HepG2 (cell line): ENCODE measurements at regions not wholly inside any gene's neighbourhood (a gene's known extent, or its start where the extent isn't known, plus 50 kb on each side); places are given as distances from the start of the nearest gene placed in this dataset.
"Not testable (repeated sequence)": the region's sequence is repeated elsewhere in the genome, so short reads cannot be mapped to it uniquely, and the experiment has no call there.

Experiments
- ATAC-seq: fragments of 200-7000 bp; cut with Tn5 transposase; 3 replicates; pipeline ENCODE4 v1.9.1; 2020; ENCODE audit warnings: mild to moderate bottlenecking, moderate library complexity
- BruUV-seq: library from RNA; stranded (reverse); fragments of 400-500 nt; replicated peaks from 2 replicates; lab custom pipeline; 2021; lab: Mats Ljungman, UMichigan
- CTCF ChIA-PET: fragments of 300-600 bp; formaldehyde crosslinking; extraction: SDS; loops from one replicate; lab custom pipeline; 2021; ENCODE audit warnings: low total read pairs, inconsistent platforms, low intra/inter-chr PET ratio; lab: Yijun Ruan, JAX
- POLR2A ChIA-PET: fragments of 350-600 bp; sonication (Branson Sonifier 250); formaldehyde crosslinking; loops from one replicate; lab custom pipeline; 2020; ENCODE audit warnings: antibody characterized with exemption, inconsistent platforms; lab: Yijun Ruan, JAX
- DNase-seq: peaks from one replicate; pipeline ENCODE4 v3.0.0-alpha.2; 2015; ENCODE audit warnings: low spot score
- FAIRE-seq: peaks from 3 replicates; lab custom pipeline; 2011; peaks lifted over from hg19 to GRCh38; lab: Jason Lieb, UNC
- H2AFZ ChIP-seq: one replicate; pipeline ENCODE4 v1.6.1; 2011; ENCODE audit warnings: low read length, inconsistent platforms
- H3K27ac ChIP-seq: fragments of 300-600 bp; 3 replicates; pipeline ENCODE4 v1.8.0; 2011; ENCODE audit warnings: mixed run types, mild to moderate bottlenecking, mixed read lengths, low read length, inconsistent platforms; ENCODE audit not compliant: insufficient read depth; ENCODE audit errors: extremely low read length
- H3K27me3 ChIP-seq, 2 experiments: fragments of 200-600 bp in 1 of 2; 2 replicates in 1 of 2; 3 replicates in 1 of 2; pipeline versions ENCODE4 v1.6.0 to v1.8.0; 2011; ENCODE audit warnings: low read length in 2 of 2, mild to moderate bottlenecking in 2 of 2, moderate library complexity in 2 of 2, inconsistent platforms in 1 of 2; ENCODE audit not compliant: insufficient read depth in 2 of 2, control insufficient read depth in 1 of 2
- H3K36me3 ChIP-seq, 2 experiments: fragments of 200-600 bp in 1 of 2; replicated peaks in 1 of 2; 2 replicates in 1 of 2; 3 replicates in 1 of 2; pipeline versions ENCODE4 v1.5.1 to v1.8.0; 2011; ENCODE audit warnings: low read length in 2 of 2, inconsistent platforms in 1 of 2; ENCODE audit not compliant: insufficient read depth in 2 of 2, control insufficient read depth in 1 of 2
- H3K4me1 ChIP-seq: 2 replicates; pipeline ENCODE4 v1.5.1; 2012; ENCODE audit warnings: low read length, inconsistent platforms; ENCODE audit not compliant: insufficient read depth
- H3K4me2 ChIP-seq: 2 replicates; pipeline ENCODE4 v1.6.0; 2011; ENCODE audit warnings: low read depth, low read length, inconsistent platforms
- H3K4me3 ChIP-seq, 3 experiments: fragments of 200-600 bp in 1 of 3; sonication (generic), shearing (Covaris generic) in 1 of 3; replicated peaks in 1 of 3; 2 replicates each; pipeline ENCODE4 v1.5.1; 2011 to 2016; ENCODE audit warnings: low read length in 3 of 3, inconsistent platforms in 2 of 3, low read depth in 2 of 3, mild to moderate bottlenecking in 2 of 3, control low read depth in 1 of 3, mixed read lengths in 1 of 3; ENCODE audit not compliant: insufficient read depth in 1 of 3
- H3K79me2 ChIP-seq: one replicate; pipeline ENCODE4 v1.6.1; 2011; ENCODE audit warnings: low read length, inconsistent platforms; ENCODE audit not compliant: insufficient read depth
- H3K9ac ChIP-seq: 2 replicates; pipeline ENCODE4 v1.6.0; 2011; ENCODE audit warnings: mild to moderate bottlenecking, low read depth, low read length, inconsistent platforms; ENCODE audit not compliant: insufficient read depth
- H3K9me3 ChIP-seq: 2 replicates; pipeline ENCODE4 v1.5.1; 2012; ENCODE audit warnings: mild to moderate bottlenecking, low read length
- H4K20me1 ChIP-seq: 2 replicates; pipeline ENCODE4 v1.6.0; 2011; ENCODE audit warnings: inconsistent platforms, mild to moderate bottlenecking, low read length, moderate library complexity; ENCODE audit not compliant: insufficient read depth
- FOXA1 ChIP-seq, 2 experiments: fragments of 450-650 bp in 1 of 2; sonication (generic) in 1 of 2; formaldehyde crosslinking in 1 of 2; IDR thresholded peaks; 2 replicates each; pipeline versions ENCODE4 v1.4.0 to v1.6.1; 2016 to 2020; ENCODE audit warnings: missing genetic modification reagents in 1 of 2
- FOXA3 ChIP-seq: IDR thresholded peaks from 2 replicates; pipeline ENCODE4 v1.6.1; 2016; ENCODE audit warnings: missing genetic modification reagents, missing compliant biosample characterization
- GATAD2A ChIP-seq: IDR thresholded peaks from 2 replicates; pipeline ENCODE4 v1.6.1; 2016
- HNF4A ChIP-seq: sonication (generic); formaldehyde crosslinking; IDR thresholded peaks from 2 replicates; pipeline ENCODE4 v1.4.0; 2020; ENCODE audit warnings: missing genetic modification reagents
- ZNF777 ChIP-seq: sonication (generic); formaldehyde crosslinking; IDR thresholded peaks from 2 replicates; pipeline ENCODE4 v1.4.0; 2020; ENCODE audit warnings: missing genetic modification reagents
- WGBS: methylation state at CpG from one replicate; pipeline ENCODE4 v1.1.6; 2017; ENCODE audit warnings: low lambda C conversion rate; 5-methylcytosine and 5-hydroxymethylcytosine counted together
- in situ Hi-C: cut with HindIII; loops from 2 replicates; pipeline ENCODE4 v1.10.0; 2017; ENCODE audit warnings: low pct_unique_long_range_greater_than_20kb; ENCODE audit not compliant: extremely low pct_ligation_motif_present
- intact Hi-C: fragments of 100-400 bp; cut with micrococcal nuclease; formaldehyde crosslinking; loops from one replicate; pipeline ENCODE4 v1.10.0; 2022; ENCODE audit not compliant: unreplicated experiment
- TF ChIP-seq, protein P1 (sequence below): sonication (generic); formaldehyde crosslinking; IDR thresholded peaks from 2 replicates; pipeline ENCODE4 v1.4.0; 2020; ENCODE audit warnings: missing genetic modification reagents, borderline replicate concordance
- TF ChIP-seq, protein P2 (sequence below): sonication (generic); formaldehyde crosslinking; IDR thresholded peaks from 2 replicates; pipeline ENCODE4 v1.5.0; 2020; ENCODE audit warnings: mild to moderate bottlenecking, missing genetic modification reagents, moderate library complexity
- TF ChIP-seq, protein P3 (sequence below): sonication (generic); formaldehyde crosslinking; IDR thresholded peaks from 2 replicates; pipeline ENCODE4 v1.4.0; 2020; ENCODE audit warnings: missing genetic modification reagents
- TF ChIP-seq, protein P4 (sequence below), 2 experiments: sonication (generic) in 1 of 2; formaldehyde crosslinking in 1 of 2; IDR thresholded peaks; 2 replicates each; pipeline versions ENCODE4 v1.4.0 to v1.6.1; 2018 to 2020; ENCODE audit warnings: missing genetic modification reagents in 2 of 2, borderline replicate concordance in 1 of 2, low read depth in 1 of 2, mild to moderate bottlenecking in 1 of 2, missing biosample characterization in 1 of 2

DNA sequence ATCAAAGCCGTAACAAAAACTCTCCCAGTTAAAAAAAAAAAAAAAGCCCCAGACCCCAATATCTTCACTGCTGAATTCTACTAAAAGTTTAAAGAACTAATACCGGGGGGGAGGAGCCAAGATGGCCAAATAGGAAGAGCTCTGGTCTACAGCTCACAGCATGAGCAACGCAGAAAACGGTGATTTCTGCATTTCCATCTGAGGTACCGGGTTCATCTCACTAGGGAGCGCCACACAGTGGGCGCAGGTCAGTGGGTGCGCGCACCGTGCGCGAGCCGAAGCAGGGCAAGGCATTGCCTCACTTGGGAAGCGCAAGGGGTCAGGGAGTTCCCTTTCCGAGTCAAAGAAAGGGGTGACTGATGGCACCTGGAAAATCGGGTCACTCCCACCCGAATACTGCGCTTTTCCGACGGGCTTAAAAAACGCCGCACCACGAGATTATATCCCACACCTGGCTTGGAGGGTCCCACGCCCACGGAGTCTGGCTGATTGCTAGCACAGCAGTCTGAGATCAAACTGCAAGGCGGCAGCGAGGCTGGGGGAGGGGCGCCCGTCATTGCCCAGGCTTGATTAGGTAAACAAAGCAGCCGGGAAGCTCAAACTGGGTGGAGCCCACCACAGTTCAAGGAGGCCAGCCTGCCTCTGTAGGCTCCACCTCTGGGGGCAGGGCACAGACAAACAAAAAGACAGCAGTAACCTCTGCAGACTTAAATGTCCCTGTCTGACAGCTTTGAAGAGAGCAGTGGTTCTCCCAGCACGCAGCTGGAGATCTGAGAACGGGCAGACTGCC, 192.8 kb downstream of the AKAIN1 start:
- H3K27me3 ChIP-seq; CTCF ChIA-PET; H3K36me3 ChIP-seq; H4K20me1 ChIP-seq; intact Hi-C loops; FAIRE-seq; H2AFZ ChIP-seq; H3K4me1 ChIP-seq; H3K27ac ChIP-seq; H3K79me2 ChIP-seq; ATAC-seq; H3K9ac ChIP-seq; BruUV-seq; H3K9me3 ChIP-seq; POLR2A ChIA-PET; DNase-seq; TF ChIP-seq FOXA1 (IDR thresholded peaks at IDR 0.05): not testable (repeated sequence)
- 11% methylated on average over 9 of the region's 32 CpGs for WGBS
- in situ Hi-C loops = loop anchor here (25.0 kb wide), 1 partner anchor 92 kb away; no protein-coding TSS in a partner anchor
- peak overlapping the region in 2 of 3 experiments; percentile 31 to 37; a peak in 3 of 6 replicates for H3K4me3 ChIP-seq
- H3K4me2 ChIP-seq = peak overlapping the region; percentile 67
- TF ChIP-seq, protein P1, sequence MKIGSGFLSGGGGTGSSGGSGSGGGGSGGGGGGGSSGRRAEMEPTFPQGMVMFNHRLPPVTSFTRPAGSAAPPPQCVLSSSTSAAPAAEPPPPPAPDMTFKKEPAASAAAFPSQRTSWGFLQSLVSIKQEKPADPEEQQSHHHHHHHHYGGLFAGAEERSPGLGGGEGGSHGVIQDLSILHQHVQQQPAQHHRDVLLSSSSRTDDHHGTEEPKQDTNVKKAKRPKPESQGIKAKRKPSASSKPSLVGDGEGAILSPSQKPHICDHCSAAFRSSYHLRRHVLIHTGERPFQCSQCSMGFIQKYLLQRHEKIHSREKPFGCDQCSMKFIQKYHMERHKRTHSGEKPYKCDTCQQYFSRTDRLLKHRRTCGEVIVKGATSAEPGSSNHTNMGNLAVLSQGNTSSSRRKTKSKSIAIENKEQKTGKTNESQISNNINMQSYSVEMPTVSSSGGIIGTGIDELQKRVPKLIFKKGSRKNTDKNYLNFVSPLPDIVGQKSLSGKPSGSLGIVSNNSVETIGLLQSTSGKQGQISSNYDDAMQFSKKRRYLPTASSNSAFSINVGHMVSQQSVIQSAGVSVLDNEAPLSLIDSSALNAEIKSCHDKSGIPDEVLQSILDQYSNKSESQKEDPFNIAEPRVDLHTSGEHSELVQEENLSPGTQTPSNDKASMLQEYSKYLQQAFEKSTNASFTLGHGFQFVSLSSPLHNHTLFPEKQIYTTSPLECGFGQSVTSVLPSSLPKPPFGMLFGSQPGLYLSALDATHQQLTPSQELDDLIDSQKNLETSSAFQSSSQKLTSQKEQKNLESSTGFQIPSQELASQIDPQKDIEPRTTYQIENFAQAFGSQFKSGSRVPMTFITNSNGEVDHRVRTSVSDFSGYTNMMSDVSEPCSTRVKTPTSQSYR (CRISPR knock-in tag) = peak; percentile 88
- TF ChIP-seq, protein P2, sequence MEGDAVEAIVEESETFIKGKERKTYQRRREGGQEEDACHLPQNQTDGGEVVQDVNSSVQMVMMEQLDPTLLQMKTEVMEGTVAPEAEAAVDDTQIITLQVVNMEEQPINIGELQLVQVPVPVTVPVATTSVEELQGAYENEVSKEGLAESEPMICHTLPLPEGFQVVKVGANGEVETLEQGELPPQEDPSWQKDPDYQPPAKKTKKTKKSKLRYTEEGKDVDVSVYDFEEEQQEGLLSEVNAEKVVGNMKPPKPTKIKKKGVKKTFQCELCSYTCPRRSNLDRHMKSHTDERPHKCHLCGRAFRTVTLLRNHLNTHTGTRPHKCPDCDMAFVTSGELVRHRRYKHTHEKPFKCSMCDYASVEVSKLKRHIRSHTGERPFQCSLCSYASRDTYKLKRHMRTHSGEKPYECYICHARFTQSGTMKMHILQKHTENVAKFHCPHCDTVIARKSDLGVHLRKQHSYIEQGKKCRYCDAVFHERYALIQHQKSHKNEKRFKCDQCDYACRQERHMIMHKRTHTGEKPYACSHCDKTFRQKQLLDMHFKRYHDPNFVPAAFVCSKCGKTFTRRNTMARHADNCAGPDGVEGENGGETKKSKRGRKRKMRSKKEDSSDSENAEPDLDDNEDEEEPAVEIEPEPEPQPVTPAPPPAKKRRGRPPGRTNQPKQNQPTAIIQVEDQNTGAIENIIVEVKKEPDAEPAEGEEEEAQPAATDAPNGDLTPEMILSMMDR = peak; percentile 34; the same call in 1 of the 2 replicates
- TF ChIP-seq FOXA1 (CRISPR knock-in tag; IDR thresholded peaks at IDR 0.05) (peak; percentile 28), FOXA3 (peak; percentile 38; the same call in 1 of the 2 replicates), HNF4A (CRISPR knock-in tag) (0 out of 2 replicates have a peak, but pooled peaks have one; percentile 13), ZNF777 (0 out of 2 replicates have a peak, but pooled peaks have one; percentile 39), GATAD2A (CRISPR knock-in tag) (0 out of 2 replicates have a peak, but pooled peaks have one; percentile 14)
- TF ChIP-seq, protein P3, sequence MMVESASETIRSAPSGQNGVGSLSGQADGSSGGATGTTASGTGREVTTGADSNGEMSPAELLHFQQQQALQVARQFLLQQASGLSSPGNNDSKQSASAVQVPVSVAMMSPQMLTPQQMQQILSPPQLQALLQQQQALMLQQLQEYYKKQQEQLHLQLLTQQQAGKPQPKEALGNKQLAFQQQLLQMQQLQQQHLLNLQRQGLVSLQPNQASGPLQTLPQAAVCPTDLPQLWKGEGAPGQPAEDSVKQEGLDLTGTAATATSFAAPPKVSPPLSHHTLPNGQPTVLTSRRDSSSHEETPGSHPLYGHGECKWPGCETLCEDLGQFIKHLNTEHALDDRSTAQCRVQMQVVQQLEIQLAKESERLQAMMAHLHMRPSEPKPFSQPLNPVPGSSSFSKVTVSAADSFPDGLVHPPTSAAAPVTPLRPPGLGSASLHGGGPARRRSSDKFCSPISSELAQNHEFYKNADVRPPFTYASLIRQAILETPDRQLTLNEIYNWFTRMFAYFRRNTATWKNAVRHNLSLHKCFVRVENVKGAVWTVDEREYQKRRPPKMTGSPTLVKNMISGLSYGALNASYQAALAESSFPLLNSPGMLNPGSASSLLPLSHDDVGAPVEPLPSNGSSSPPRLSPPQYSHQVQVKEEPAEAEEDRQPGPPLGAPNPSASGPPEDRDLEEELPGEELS (CRISPR knock-in tag) = 0 out of 2 replicates have a peak, but pooled peaks have one; percentile 46
- TF ChIP-seq, protein P4, sequence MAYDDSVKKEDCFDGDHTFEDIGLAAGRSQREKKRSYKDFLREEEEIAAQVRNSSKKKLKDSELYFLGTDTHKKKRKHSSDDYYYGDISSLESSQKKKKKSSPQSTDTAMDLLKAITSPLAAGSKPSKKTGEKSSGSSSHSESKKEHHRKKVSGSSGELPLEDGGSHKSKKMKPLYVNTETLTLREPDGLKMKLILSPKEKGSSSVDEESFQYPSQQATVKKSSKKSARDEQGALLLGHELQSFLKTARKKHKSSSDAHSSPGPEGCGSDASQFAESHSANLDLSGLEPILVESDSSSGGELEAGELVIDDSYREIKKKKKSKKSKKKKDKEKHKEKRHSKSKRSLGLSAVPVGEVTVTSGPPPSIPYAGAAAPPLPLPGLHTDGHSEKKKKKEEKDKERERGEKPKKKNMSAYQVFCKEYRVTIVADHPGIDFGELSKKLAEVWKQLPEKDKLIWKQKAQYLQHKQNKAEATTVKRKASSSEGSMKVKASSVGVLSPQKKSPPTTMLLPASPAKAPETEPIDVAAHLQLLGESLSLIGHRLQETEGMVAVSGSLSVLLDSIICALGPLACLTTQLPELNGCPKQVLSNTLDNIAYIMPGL (CRISPR knock-in tag; IDR thresholded peaks at IDR 0.05; ENCODE audit: borderline replicate concordance in 1 of 2, low read depth in 1 of 2) = 0 out of 4 replicates have a peak, but pooled peaks of 1 of the 2 experiments have one; percentile 27
